GM12872 (cell line): ENCODE measurements at regions not wholly inside any gene's neighbourhood (a gene's known extent, or its start where the extent isn't known, plus 50 kb on each side); places are given as distances from the start of the nearest gene placed in this dataset.

ENCODE experiments used
- TF ChIP-seq, protein P1 (sequence below): IDR thresholded peaks from 3 replicates; pipeline ENCODE4 v1.5.1; 2011; ENCODE audit warnings: low read depth, mild to moderate bottlenecking, low read length, moderate library complexity; ENCODE audit not compliant: insufficient read depth

GRCh38 chr12:126685636-126686035 is 1581.3 kb upstream of the TMEM132C start:
- TF ChIP-seq, protein P1, sequence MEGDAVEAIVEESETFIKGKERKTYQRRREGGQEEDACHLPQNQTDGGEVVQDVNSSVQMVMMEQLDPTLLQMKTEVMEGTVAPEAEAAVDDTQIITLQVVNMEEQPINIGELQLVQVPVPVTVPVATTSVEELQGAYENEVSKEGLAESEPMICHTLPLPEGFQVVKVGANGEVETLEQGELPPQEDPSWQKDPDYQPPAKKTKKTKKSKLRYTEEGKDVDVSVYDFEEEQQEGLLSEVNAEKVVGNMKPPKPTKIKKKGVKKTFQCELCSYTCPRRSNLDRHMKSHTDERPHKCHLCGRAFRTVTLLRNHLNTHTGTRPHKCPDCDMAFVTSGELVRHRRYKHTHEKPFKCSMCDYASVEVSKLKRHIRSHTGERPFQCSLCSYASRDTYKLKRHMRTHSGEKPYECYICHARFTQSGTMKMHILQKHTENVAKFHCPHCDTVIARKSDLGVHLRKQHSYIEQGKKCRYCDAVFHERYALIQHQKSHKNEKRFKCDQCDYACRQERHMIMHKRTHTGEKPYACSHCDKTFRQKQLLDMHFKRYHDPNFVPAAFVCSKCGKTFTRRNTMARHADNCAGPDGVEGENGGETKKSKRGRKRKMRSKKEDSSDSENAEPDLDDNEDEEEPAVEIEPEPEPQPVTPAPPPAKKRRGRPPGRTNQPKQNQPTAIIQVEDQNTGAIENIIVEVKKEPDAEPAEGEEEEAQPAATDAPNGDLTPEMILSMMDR: no peak

- TF ChIP-seq, protein P1: no peak
These were observed 1578.4 kb upstream of the TMEM132C start for GRCh38 chr12:126688556-126688955.

GRCh38 chr12:126700096-126700495 is 1566.9 kb upstream of the TMEM132C start:
- TF ChIP-seq, protein P1: no peak

GRCh38 chr12:126704609-126705008 is 1562.4 kb upstream of the TMEM132C start:
- TF ChIP-seq, protein P1: no peak

- TF ChIP-seq, protein P1: no peak
These were observed 1560.7 kb upstream of the TMEM132C start for GRCh38 chr12:126706300-126706699.

- TF ChIP-seq, protein P1: no peak
These were observed 1558.5 kb upstream of the TMEM132C start for GRCh38 chr12:126708492-126708896.

GRCh38 chr12:126718365-126718764 is 1548.6 kb upstream of the TMEM132C start:
- TF ChIP-seq, protein P1: no peak

DNA sequence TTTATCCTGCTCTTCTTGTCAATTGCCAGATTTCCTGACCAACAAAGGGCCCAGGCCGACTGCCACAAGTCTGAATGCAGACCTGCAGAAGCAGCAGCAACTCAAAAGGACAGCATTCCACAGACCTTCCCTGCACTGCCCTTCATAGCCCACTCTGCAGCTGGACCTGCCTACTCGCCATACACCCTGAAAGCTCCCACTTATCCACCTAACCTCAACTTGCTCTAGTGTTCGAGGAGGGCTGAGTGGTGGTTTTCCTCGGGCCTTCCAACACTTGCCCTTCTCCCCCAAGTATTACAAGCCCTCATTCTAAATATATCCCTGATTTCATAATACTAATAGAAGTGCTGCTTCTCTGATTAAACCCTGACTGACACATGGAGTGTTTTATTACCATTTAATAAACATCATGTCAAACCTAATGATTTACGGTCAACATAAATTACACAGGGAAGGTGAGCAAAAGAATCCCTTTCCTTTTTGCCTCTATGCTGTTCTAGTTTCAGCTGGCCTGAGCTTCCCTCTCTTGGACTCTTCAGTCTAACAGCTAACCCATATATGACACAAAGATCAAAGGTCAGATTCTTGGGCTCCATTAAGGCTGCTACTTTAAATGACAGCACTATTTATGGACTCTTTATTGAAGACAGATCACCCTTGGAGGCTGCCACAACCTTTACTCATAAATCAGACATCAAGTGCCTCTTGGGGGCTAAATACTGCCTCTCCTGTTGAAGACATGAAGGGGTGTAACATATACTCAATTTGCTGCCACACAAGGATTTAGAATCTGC is 1546.9 kb upstream of the TMEM132C start:
- TF ChIP-seq, protein P1: no peak
